ENCODE measurements at regions not wholly inside any gene's neighbourhood (a gene's known extent, or its start where the extent isn't known, plus 50 kb on each side); places are given as distances from the start of the nearest gene placed in this dataset.
"Not testable (repeated sequence)": the region's sequence is repeated elsewhere in the genome, so short reads cannot be mapped to it uniquely, and the experiment has no call there.

GRCh38 chr18:6541131-6541679 is 126.5 kb upstream of the L3MBTL4 start:
- not testable (repeated sequence) for TF ChIP-seq POLR2A, CTCF, POLR2AphosphoS5 (IDR thresholded peaks at IDR 0.05)

Measured in breast epithelium (tissue), 3 donors.